GM21526 (cell line): ENCODE measurements at regions not wholly inside any gene's neighbourhood (a gene's known extent, or its start where the extent isn't known, plus 50 kb on each side); places are given as distances from the start of the nearest gene placed in this dataset.
"Not testable (repeated sequence)": the region's sequence is repeated elsewhere in the genome, so short reads cannot be mapped to it uniquely, and the experiment has no call there.

Experiments used
- ATAC-seq: cut with Tn5 transposase; IDR thresholded peaks from one replicate; pipeline ENCODE4 v1.9.1; 2021; ENCODE audit warnings: moderate library complexity; ENCODE audit not compliant: unreplicated experiment, low FRiP score

- no peak for ATAC-seq
Observed at GRCh38 chr13:53101883-53102282, 73.3 kb downstream of the OLFM4 start.

DNA sequence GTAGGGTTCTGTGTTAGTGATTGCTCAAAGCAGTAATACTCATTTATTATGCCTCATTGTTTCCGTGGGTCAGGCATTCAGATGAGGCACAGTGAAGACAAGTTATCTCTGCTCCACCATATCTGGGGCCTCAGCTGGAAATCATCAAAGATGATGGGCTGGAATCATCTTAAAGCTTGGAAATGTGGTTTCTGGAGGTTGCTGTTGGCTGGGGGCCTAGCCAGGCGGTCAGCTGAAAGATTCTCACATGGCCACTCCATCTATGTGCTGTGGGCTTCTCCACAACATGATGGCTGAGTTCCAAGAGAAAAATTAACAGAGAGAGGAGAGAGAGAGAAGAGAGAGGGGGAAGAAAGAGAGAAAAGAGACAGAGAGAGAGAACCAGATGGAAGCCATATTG lies 75.5 kb downstream of the OLFM4 start:
- ATAC-seq, result no peak

DNA sequence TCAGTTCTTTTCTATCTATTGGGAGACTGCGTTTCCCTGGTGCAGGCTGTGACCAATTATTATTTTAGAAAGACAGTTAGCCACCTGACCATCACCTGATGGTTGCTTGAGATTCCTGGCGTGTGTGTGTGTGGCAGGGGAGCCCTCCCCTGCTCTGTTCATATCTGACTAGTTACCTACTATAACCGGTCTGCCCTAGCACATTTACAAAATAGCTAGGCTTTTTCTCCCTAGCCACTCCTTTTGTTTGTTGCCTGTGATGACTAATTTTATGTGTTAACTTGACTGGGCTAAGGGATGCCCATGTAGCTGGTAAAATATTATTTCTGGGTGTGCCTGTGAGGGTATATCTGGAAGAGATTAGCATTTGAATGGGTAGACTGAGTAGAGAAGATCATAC lies 76.9 kb downstream of the OLFM4 start:
- ATAC-seq, result no peak

- no peak for ATAC-seq
Observed at GRCh38 chr13:53105890-53106289, 77.3 kb downstream of the OLFM4 start.

DNA sequence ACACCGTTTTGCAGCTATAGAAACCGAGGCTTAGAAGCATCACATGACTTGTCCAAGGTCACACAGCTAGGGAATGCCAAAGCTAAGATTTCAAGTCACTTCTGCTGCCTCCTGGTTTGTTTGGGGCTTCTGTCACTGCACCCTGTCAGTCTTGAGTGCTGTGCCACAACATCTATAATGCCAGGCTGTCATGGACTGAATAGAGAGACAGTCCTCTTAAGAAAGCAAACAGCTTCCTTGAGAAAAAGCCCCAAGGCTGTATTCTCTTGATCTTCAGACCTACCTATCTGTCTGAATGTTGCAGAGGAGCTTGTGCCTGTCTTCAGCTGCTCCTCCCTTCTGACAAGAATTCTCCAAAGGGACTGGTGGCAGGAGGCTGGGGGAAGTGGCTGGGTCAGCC lies 81.6 kb downstream of the OLFM4 start:
- no peak for ATAC-seq

GRCh38 chr13:53110614-53111013 lies 82.0 kb downstream of the OLFM4 start:
- ATAC-seq, result no peak

- ATAC-seq, result no peak
Observed at GRCh38 chr13:53112522-53112921, 83.9 kb downstream of the OLFM4 start.

- ATAC-seq, result not testable (repeated sequence)
Observed at GRCh38 chr13:53117048-53117447, 88.4 kb downstream of the OLFM4 start.

DNA sequence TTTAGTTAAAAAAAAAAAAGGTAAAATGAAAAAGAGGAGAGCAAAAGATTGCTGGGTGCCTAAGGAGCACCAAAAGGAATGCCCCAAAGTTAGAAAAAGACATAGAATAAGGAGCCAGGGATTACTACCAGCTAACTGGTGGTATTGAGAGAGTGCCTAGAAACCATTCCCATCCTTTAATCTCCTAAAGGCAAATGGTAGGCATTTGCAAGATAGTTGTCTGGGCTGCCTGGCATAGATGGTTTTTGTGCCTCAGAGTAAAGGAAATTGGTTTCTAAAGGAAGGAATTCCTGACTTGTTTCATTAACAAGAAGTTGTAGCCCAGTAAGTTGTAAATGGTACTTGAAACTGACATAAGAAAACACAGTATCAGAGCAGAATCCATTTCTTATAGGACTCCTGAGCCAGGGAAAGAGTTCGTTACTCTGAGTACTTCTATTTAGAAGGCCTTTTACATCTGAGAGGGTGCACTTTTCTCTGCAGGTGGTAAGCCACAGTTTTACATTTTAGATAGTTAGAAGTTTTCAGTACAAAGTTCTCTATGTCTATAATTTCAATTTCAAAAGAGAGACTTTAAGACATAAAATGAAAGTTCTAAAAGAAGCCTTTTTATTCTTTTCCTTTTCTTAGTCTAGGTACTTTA lies 92.6 kb downstream of the OLFM4 start:
- ATAC-seq, result no peak

- no peak for ATAC-seq
Observed at GRCh38 chr13:53121919-53122318, 93.3 kb downstream of the OLFM4 start.

DNA sequence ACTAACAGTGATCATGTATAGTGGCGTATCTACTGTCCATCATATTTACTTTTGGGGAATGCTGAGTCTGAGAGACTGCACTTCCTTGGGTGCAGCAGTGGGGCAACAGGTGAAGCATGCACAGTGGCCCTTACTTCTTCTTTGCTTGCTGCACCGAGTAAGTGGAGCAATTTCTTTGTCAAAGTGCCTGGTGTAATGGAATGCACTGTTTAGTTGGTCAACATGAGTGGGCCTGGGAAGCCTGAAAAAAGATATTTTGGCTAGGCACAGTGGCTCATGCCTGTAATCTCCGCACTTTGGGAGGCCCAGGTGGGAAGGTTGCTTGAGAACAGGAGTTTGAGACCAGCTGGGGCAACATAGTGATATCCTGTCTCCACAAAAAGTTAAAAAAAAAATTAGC lies 94.9 kb downstream of the OLFM4 start:
- no peak for ATAC-seq

DNA sequence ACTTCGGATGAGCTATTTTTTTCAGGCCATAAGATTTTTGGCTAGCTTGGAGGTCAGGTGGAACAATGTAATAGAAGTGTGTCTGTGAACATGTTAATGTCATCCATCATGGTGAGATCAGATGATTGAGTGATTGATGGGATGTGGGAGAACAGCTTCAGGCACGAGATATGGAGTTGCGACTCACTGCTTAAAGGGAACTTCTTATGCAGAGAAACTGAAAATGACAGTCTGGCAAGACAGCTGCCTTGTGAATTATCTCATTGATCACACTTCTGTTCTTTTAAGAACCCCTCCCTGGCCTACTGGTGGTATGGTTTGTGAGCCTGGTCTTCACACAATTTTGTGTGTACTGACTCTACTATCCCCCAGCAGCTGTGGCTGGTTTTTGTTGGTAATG lies 96.0 kb downstream of the OLFM4 start:
- no peak for ATAC-seq

DNA sequence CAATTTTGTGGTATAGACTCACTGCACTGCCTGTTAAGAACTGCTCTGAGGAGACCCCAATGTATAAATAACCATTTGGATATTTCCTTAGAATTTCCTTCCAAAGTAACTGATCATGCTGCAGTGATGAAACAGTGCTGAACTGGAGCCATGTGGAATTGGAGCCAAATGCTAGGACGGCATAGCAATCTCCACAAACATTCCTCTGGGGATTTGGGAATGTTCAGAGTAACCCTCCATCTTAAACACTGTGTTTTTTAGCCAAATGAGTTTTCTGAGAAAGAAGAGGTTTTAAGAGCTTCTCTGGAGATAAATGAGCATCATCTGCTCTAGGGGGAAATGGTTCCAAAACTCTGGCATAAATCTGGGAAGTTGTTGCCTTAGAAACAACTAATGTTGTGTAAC lies 98.2 kb downstream of the OLFM4 start:
- ATAC-seq, result no peak

DNA sequence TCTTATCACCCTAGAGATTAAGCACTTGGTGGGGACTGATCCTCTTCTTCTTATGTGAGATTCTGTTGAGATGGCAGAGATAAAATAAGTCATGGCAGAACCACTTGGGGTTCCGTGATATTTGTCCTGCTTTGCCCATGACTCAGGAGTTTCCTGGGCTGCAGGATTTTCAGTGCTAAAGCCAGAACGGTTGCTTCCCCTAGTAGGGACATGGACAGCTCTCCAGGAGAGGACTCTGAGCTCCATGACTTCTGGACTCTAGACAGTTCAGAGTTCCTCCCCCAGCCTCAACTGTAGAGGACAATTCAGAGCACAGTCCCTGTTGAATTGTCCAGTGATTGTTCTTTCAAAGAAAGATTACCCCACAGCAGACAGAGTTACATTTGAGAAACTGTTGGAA lies 98.8 kb downstream of the OLFM4 start:
- ATAC-seq, result no peak

- ATAC-seq, result no peak
Observed at GRCh38 chr13:53129864-53130393, 101.3 kb downstream of the OLFM4 start.

GRCh38 chr13:53131361-53131760 lies 102.7 kb downstream of the OLFM4 start:
- no peak for ATAC-seq

GRCh38 chr13:53135301-53135700 lies 106.7 kb downstream of the OLFM4 start:
- ATAC-seq, result no peak

GRCh38 chr13:53136554-53137215 lies 108.1 kb downstream of the OLFM4 start:
- ATAC-seq, result no peak

GRCh38 chr13:53137779-53138178 lies 109.2 kb downstream of the OLFM4 start:
- ATAC-seq, result no peak

- ATAC-seq, result no peak
Observed at GRCh38 chr13:53138376-53139036, 109.9 kb downstream of the OLFM4 start.

DNA sequence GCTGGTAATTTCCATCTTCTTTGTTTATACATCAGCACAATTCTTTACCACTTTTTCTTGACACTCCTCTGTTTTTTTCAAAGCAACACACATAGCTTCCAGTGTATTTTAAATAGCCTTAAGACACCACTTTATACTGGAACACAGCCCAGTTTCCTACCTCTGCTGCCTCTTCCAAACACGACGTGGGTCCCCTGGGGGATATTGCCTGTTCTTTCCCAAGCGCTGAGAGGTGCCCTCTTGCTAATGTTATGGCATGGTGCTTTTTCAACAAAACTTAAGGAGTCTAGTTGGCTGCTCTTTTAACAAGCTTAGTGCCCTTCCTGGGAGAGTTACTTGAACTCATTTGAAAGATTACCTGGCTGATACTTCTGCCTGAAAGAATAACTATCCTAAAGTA lies 112.7 kb downstream of the OLFM4 start:
- no peak for ATAC-seq

GRCh38 chr13:53142306-53142705 lies 113.7 kb downstream of the OLFM4 start:
- no peak for ATAC-seq
